SU-DHL-6 (cell line): ENCODE measurements at regions not wholly inside any gene's neighbourhood (a gene's known extent, or its start where the extent isn't known, plus 50 kb on each side); places are given as distances from the start of the nearest gene placed in this dataset.

ENCODE experiments used
- EZH2phosphoT487 ChIP-seq: fragments of 200-600 bp; sonication (generic), shearing (Covaris generic); conservative IDR thresholded peaks from 2 replicates; pipeline ENCODE4 v1.6.1; 2018; ENCODE audit warnings: mild to moderate bottlenecking, antibody characterized with exemption, low read length, moderate library complexity, mixed read lengths
- TF ChIP-seq, protein P1 (sequence below): fragments of 200-600 bp; sonication (generic); IDR thresholded peaks from one replicate; pipeline ENCODE4 v1.5.1; 2017; ENCODE audit warnings: antibody characterized with exemption, mild to moderate bottlenecking, low read length, moderate library complexity; ENCODE audit not compliant: insufficient read depth, poor library complexity, severe bottlenecking

DNA sequence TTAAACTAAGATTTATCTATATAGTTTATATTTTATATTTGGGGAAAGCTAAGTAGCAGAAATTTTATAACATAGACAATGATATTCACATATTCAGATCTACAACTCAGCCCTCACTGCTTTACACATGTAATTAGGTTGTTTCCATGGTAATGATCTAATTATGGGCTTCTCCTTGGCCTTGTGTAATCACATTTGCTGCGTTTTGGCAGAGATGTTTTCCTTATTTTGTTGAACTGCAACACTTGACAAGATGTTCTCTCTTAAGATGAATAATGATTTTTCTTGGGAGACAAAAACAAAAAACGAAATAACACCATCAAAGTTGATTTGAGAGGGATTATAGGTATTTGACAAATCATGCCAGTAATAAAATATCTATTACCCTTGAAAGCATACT, 635.6 kb upstream of the TBL1XR1 start:
- TF ChIP-seq, protein P1, sequence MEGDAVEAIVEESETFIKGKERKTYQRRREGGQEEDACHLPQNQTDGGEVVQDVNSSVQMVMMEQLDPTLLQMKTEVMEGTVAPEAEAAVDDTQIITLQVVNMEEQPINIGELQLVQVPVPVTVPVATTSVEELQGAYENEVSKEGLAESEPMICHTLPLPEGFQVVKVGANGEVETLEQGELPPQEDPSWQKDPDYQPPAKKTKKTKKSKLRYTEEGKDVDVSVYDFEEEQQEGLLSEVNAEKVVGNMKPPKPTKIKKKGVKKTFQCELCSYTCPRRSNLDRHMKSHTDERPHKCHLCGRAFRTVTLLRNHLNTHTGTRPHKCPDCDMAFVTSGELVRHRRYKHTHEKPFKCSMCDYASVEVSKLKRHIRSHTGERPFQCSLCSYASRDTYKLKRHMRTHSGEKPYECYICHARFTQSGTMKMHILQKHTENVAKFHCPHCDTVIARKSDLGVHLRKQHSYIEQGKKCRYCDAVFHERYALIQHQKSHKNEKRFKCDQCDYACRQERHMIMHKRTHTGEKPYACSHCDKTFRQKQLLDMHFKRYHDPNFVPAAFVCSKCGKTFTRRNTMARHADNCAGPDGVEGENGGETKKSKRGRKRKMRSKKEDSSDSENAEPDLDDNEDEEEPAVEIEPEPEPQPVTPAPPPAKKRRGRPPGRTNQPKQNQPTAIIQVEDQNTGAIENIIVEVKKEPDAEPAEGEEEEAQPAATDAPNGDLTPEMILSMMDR, result no peak
- TF ChIP-seq EZH2phosphoT487, result no peak
